A549 (cell line): ENCODE measurements at regions not wholly inside any gene's neighbourhood (a gene's known extent, or its start where the extent isn't known, plus 50 kb on each side); places are given as distances from the start of the nearest gene placed in this dataset.
"Not testable (repeated sequence)": the region's sequence is repeated elsewhere in the genome, so short reads cannot be mapped to it uniquely, and the experiment has no call there.

ENCODE experiments used
- ATAC-seq, 2 experiments: fragments of 200-7000 bp in 1 of 2; fragments of >200 bp in 1 of 2; cut with Nextera tagmentation in 1 of 2; cut with Tn5 transposase in 1 of 2; 3 replicates each; pipeline versions ENCODE4 v1.8.0 to v1.9.1; 2018 to 2020; ENCODE audit warnings: mild to moderate bottlenecking in 1 of 2, moderate library complexity in 1 of 2
- CTCF ChIA-PET: fragments of 300-600 bp; sonication (Branson Sonifier 250); formaldehyde crosslinking; extraction: SDS; loops from one replicate; lab custom pipeline; 2021; ENCODE audit warnings: antibody characterized with exemption, inconsistent platforms; lab: Yijun Ruan, JAX
- POLR2A ChIA-PET: fragments of 350-600 bp; formaldehyde crosslinking; extraction: SDS; loops from one replicate; lab custom pipeline; 2021; ENCODE audit warnings: antibody characterized with exemption, inconsistent platforms; lab: Yijun Ruan, JAX
- DNase-seq, 2 experiments: peaks; one replicate each; pipeline versions ENCODE4 v3.0.0 to v3.0.0-alpha.2; 2011 to 2016; ENCODE audit warnings: low read depth in 1 of 2, low spot score in 1 of 2
- FAIRE-seq: peaks from 2 replicates; lab custom pipeline; 2011; peaks lifted over from hg19 to GRCh38; lab: Jason Lieb, UNC
- H3K27ac ChIP-seq, 2 experiments: fragments of >200 bp; sonication (Bioruptor Twin); formaldehyde crosslinking; 3 replicates each; pipeline ENCODE4 v1.5.1; 2016 to 2017
- H3K4me1 ChIP-seq: fragments of >200 bp; sonication (Bioruptor Twin); formaldehyde crosslinking; 3 replicates; pipeline ENCODE4 v1.6.1; 2016
- H3K4me2 ChIP-seq: fragments of >200 bp; sonication (Bioruptor Twin); formaldehyde crosslinking; 3 replicates; pipeline ENCODE4 v1.6.1; 2016
- H3K4me3 ChIP-seq: fragments of >200 bp; sonication (Bioruptor Twin); formaldehyde crosslinking; 3 replicates; pipeline ENCODE4 v1.5.1; 2016
- H3K9me3 ChIP-seq: fragments of >200 bp; sonication (Bioruptor Twin); formaldehyde crosslinking; 3 replicates; pipeline ENCODE4 v1.6.1; 2016
- CBX2 ChIP-seq: fragments of 200-600 bp; sonication (generic); IDR thresholded peaks from 2 replicates; pipeline ENCODE4 v1.6.1; 2016; ENCODE audit warnings: low read depth, mild to moderate bottlenecking, borderline replicate concordance
- CBX8 ChIP-seq: fragments of 200-600 bp; sonication (generic); IDR thresholded peaks from 2 replicates; pipeline ENCODE4 v1.6.1; 2016
- E2F6 ChIP-seq: IDR thresholded peaks from 2 replicates; pipeline ENCODE4 v1.6.1; 2012; ENCODE audit warnings: low read depth, borderline replicate concordance
- ELK1 ChIP-seq: fragments of 150-350 bp; IDR thresholded peaks from 2 replicates; pipeline ENCODE4 v1.6.1; 2014; ENCODE audit warnings: low read depth, mild to moderate bottlenecking, low read length
- FOSL2 ChIP-seq, 2 experiments: fragments of 450-650 bp in 1 of 2; fragments of >200 bp in 1 of 2; sonication (Bioruptor Twin) in 1 of 2; formaldehyde crosslinking; IDR thresholded peaks; 2 replicates each; pipeline versions ENCODE4 v1.5.0 to v1.6.1; 2016 to 2020; ENCODE audit warnings: mild to moderate bottlenecking in 1 of 2, moderate library complexity in 1 of 2
- HES2 ChIP-seq: fragments of >200 bp; sonication (Bioruptor Twin); formaldehyde crosslinking; IDR thresholded peaks from 2 replicates; pipeline ENCODE4 v1.6.1; 2016
- HEYL ChIP-seq: fragments of 250-450 bp; sonication (Bioruptor Pico); IDR thresholded peaks from 2 replicates; pipeline ENCODE4 v1.8.0; 2021; ENCODE audit warnings: mild to moderate bottlenecking, moderate library complexity
- HOXB13 ChIP-seq: fragments of 250-450 bp; sonication (Bioruptor Pico); IDR thresholded peaks from 2 replicates; pipeline ENCODE4 v1.5.0; 2020; ENCODE audit warnings: low read depth, mild to moderate bottlenecking, moderate library complexity
- JUNB ChIP-seq: fragments of >200 bp; sonication (Bioruptor Twin); formaldehyde crosslinking; IDR thresholded peaks from 2 replicates; pipeline ENCODE4 v1.6.1; 2016
- POLR2AphosphoS2 ChIP-seq: conservative IDR thresholded peaks from 2 replicates; pipeline ENCODE4 v1.6.1; 2012; ENCODE audit warnings: low read length, improper control_type of control experiment, inconsistent platforms
- RARB ChIP-seq: fragments of 250-450 bp; sonication (Bioruptor Pico); IDR thresholded peaks from 2 replicates; pipeline ENCODE4 v1.8.0; 2021; ENCODE audit warnings: mild to moderate bottlenecking, moderate library complexity
- RNF2 ChIP-seq: fragments of 200-600 bp; sonication (generic); IDR thresholded peaks from 2 replicates; pipeline ENCODE4 v1.6.1; 2016; ENCODE audit warnings: low read depth, mild to moderate bottlenecking, antibody characterized with exemption, moderate library complexity, borderline replicate concordance
- USF2 ChIP-seq: fragments of 450-650 bp; IDR thresholded peaks from 2 replicates; pipeline ENCODE4 v1.6.1; 2014; ENCODE audit warnings: antibody characterized with exemption
- ZNF302 ChIP-seq: fragments of 250-450 bp; sonication (Bioruptor Pico); IDR thresholded peaks from 2 replicates; pipeline ENCODE4 v1.9.0; 2021; ENCODE audit warnings: inconsistent platforms, mild to moderate bottlenecking, moderate library complexity
- WGBS: methylation state at CpG from one replicate; pipeline ENCODE4 v1.1.6; 2017; ENCODE audit errors: missing lambda C conversion rate; 5-methylcytosine and 5-hydroxymethylcytosine counted together

- Histone ChIP-seq H3K4me1 (no peaks in the 10 kb centered on the region), H3K9me3 (no peaks in the 10 kb centered on the region), H3K27ac (no peak overlapping the region), H3K4me2 (no peak overlapping the region), H3K4me3 (no peak overlapping the region)
- DNase-seq (no peak), ATAC-seq (no peak), FAIRE-seq (no peak)
- POLR2A ChIA-PET: no interaction called here
- TF ChIP-seq CBX8 (no peak), CBX2 (no peak), RARB (CRISPR knock-in tag) (no peak)
- CTCF ChIA-PET: no interaction called here
- 80% methylated on average over 4 of the region's 4 CpGs for WGBS
Measured at GRCh38 chr3:87489892-87490291, 213.5 kb upstream of the POU1F1 start.

GRCh38 chr3:87488765-87489164, 212.4 kb upstream of the POU1F1 start:
- TF ChIP-seq CBX2 (no peak), JUNB (no peak), HEYL (CRISPR knock-in tag) (no peak), CBX8 (no peak), RNF2 (no peak), FOSL2 (IDR thresholded peaks at IDR 0.05) (no peak), FOSL2 (CRISPR knock-in tag; IDR thresholded peaks at IDR 0.05) (no peak), ELK1 (no peak), USF2 (no peak), ZNF302 (CRISPR knock-in tag) (no peak)
- H3K4me3 ChIP-seq: no peak overlapping the region
- ChIA-PET CTCF (no interaction called here), POLR2A (no interaction called here)
- H3K4me1 ChIP-seq: no peaks in the 10 kb centered on the region
- no peak for ATAC-seq
- 63% methylated on average over 2 of the region's 2 CpGs for WGBS
- FAIRE-seq: no peak
- no peak for DNase-seq
- no peaks in the 10 kb centered on the region for H3K9me3 ChIP-seq
- H3K27ac ChIP-seq: no peak overlapping the region
- H3K4me2 ChIP-seq: no peak overlapping the region

- H3K4me3 ChIP-seq, H3K9me3 ChIP-seq, FAIRE-seq, H3K4me1 ChIP-seq, DNase-seq, H3K4me2 ChIP-seq, ATAC-seq, H3K27ac ChIP-seq, POLR2A ChIA-PET: not testable (repeated sequence)
- WGBS: 67% methylated on average over 3 of the region's 3 CpGs
- CTCF ChIA-PET: interaction anchor here (0.7 kb wide), 1 partner anchor 11 kb away, joined by 3 read pairs; no protein-coding TSS in a partner anchor
Measured at GRCh38 chr3:87486635-87487034, 210.3 kb upstream of the POU1F1 start.

- Histone ChIP-seq H3K4me3 (no peak overlapping the region), H3K4me2 (no peak overlapping the region), H3K9me3 (no peaks in the 10 kb centered on the region), H3K27ac (no peak overlapping the region), H3K4me1 (no peaks in the 10 kb centered on the region)
- CTCF ChIA-PET: interaction anchor here (0.7 kb wide), 1 partner anchor 12 kb away, joined by 3 read pairs; no protein-coding TSS in a partner anchor
- TF ChIP-seq HES2 (no peak), E2F6 (no peak), HOXB13 (CRISPR knock-in tag) (no peak), POLR2AphosphoS2 (no peak)
- ATAC-seq: no peak
- DNase-seq: no peak
- WGBS: 45% methylated on average over 2 of the region's 2 CpGs
- POLR2A ChIA-PET: no interaction called here
- FAIRE-seq: no peak
Measured at GRCh38 chr3:87486115-87486514, 209.7 kb upstream of the POU1F1 start.
